HAP-1 (cell line): ENCODE measurements at regions not wholly inside any gene's neighbourhood (a gene's known extent, or its start where the extent isn't known, plus 50 kb on each side); places are given as distances from the start of the nearest gene placed in this dataset.

Experiments
- DNase-seq, 2 experiments: peaks; one replicate each; pipeline ENCODE4 v3.0.0-alpha.2; 2016 to 2020; ENCODE audit warnings: low spot score in 2 of 2
- H3K27me3 ChIP-seq: fragments of 250-450 bp; sonication (Bioruptor Pico); 2 replicates; pipeline ENCODE4 v1.5.1; 2020; ENCODE audit warnings: low read depth, mild to moderate bottlenecking, moderate library complexity
- H3K36me3 ChIP-seq: fragments of 250-450 bp; sonication (Bioruptor Pico); replicated peaks from 2 replicates; pipeline ENCODE4 v1.5.1; 2020; ENCODE audit warnings: mild to moderate bottlenecking
- H3K4me1 ChIP-seq: fragments of 250-450 bp; sonication (Bioruptor Pico); 2 replicates; pipeline ENCODE4 v1.5.1; 2020; ENCODE audit warnings: mild to moderate bottlenecking
- H3K4me3 ChIP-seq: fragments of 250-450 bp; sonication (Bioruptor Pico); 2 replicates; pipeline ENCODE4 v1.5.1; 2020; ENCODE audit warnings: mild to moderate bottlenecking, moderate library complexity
- H3K9me3 ChIP-seq: fragments of 250-450 bp; sonication (Bioruptor Pico); 2 replicates; pipeline ENCODE4 v1.5.1; 2020; ENCODE audit warnings: mild to moderate bottlenecking, moderate library complexity
- in situ Hi-C: fragments of 300-500 bp; cut with MboI; formaldehyde crosslinking; loops from 3 replicates; pipeline ENCODE4 v1.14.3; 2020; ENCODE audit warnings: low sequenced_read_pairs, inconsistent platforms, mixed read lengths

DNA sequence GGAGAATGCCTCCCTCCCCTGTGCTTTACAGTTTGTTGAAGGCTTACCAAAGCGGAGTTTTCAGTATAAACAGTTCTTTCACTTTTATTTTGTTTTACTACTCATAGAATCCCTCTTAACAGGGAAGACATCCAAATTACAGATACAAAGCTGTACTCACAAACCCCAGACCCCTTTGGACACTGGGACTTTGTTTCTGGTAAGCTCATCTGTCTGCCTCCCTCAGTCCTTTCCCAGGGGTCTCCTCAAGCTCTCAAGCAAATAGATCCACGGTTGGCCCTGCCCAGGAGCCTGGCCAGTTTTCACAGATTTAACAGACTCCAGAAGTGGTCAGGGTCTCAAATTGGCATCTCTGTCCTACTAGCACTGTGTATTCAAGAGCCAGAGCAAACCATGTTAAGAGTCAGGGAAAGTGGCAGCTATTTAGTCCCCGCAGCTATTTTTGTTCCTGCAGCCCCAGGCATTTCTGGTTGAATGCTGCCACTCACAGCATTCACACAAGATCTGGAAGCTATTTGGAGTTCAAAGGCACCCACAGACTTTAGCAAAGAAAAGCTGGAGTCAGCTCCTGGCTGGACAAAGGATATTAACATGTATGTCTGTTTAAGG is 54.2 kb downstream of the TMEM100 start:
- Histone ChIP-seq H3K9me3 (no peaks in the 10 kb centered on the region), H3K4me1 (no peaks in the 10 kb centered on the region), H3K27me3 (0 out of 2 replicates have a peak, but pooled peaks cover 3% of the 10 kb centered on the region), H3K4me3 (no peak overlapping the region), H3K36me3 (no peaks in the 10 kb centered on the region)
- DNase-seq: no peak
- in situ Hi-C loops: no loop called here

DNA sequence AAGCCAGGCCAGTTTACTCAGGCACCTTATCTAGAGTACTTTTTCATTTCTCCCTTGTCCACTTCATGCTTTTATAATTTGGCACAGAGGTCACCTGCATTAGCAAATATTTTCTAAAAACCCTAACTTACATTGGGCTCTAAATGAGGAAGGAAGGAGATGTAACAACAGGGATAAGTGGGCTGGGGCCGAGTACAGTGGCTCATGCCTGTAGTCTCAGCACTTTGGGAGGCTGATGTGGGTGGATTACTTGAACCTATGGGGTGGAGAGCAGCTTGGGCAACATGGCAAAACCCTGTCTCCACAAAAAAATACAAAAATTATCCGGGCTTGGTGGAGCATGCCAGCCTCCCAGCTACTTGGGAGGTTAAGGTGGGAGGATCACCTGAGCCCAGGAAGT is 55.9 kb downstream of the TMEM100 start:
- Histone ChIP-seq H3K4me1 (no peaks in the 10 kb centered on the region), H3K27me3 (0 out of 2 replicates have a peak, but pooled peaks cover 3% of the 10 kb centered on the region), H3K9me3 (no peaks in the 10 kb centered on the region), H3K4me3 (no peak overlapping the region), H3K36me3 (no peaks in the 10 kb centered on the region)
- in situ Hi-C loops: no loop called here
- DNase-seq: no peak

DNA sequence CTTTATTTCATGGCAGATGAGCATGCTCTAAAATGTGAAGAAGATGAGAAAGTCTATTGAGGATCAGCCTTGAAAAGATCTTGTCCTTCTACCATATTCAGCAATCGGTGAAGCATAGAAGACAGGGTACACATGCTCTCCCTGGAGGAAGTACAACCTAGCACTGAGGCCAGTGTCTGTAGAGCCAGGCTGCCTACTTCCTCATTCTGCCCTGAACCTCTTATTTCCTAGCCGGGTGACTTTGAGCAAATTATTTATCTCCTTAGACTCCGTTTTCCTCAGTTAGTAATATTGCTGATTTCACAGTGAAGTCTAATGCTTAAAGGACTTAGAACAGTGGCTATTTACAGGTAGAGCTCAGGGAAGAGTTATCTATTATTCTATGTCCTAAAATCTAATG is 58.4 kb downstream of the TMEM100 start:
- in situ Hi-C loops: no loop called here
- Histone ChIP-seq H3K9me3 (no peaks in the 10 kb centered on the region), H3K36me3 (no peaks in the 10 kb centered on the region), H3K4me3 (no peak overlapping the region), H3K27me3 (0 out of 2 replicates have a peak, but pooled peaks cover 9% of the 10 kb centered on the region), H3K4me1 (no peaks in the 10 kb centered on the region)
- no peak for DNase-seq

GRCh38 chr17:55663400-55663799 is 59.3 kb downstream of the TMEM100 start:
- H3K36me3 ChIP-seq: no peaks in the 10 kb centered on the region
- no peak for DNase-seq
- in situ Hi-C loops: no loop called here
- no peak overlapping the region for H3K4me3 ChIP-seq
- H3K4me1 ChIP-seq: no peaks in the 10 kb centered on the region
- H3K9me3 ChIP-seq: no peaks in the 10 kb centered on the region
- H3K27me3 ChIP-seq: 0 out of 2 replicates have a peak, but pooled peaks cover 9% of the 10 kb centered on the region

DNA sequence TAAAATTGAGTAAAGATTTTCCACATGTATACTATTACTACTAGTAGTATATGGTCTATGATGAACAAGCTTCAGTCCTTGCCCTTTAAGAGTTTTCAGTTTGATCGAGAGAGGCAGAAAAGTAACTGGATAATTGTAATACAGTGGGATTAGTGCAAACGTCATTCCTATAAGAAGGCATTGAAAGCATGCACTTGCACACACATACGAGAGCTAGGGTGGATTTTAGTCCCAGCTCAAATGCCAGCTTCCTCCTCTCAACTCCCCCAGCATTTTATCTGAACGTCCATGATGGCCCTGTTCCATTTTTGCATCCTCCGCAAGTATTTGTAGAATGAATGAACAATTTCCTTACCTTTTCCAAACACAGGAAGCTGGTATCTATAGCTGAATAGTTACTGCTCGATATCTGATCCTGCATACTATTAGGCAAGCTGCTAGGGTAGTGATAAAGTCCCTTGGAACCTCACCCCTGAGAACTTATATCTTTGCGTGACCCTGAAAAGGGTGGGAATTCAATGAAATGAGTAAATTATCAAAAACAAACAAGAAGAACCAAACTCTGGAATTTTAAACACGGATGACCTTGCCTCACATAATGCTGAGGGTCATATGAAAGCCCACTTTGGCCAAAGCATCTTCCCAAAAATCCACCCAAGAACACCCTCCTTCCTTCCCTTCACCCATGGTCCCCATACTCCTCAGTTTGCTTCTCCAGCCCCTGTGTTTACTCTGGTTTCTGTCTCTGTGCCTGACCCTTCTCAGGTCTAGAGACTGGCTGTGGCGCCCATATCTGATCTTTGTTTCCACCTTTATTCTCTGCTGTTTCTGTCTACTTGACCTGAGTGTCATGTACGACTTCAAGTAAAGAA is 60.5 kb downstream of the TMEM100 start:
- Histone ChIP-seq H3K9me3 (no peaks in the 10 kb centered on the region), H3K4me3 (no peak overlapping the region), H3K36me3 (no peaks in the 10 kb centered on the region), H3K4me1 (no peaks in the 10 kb centered on the region), H3K27me3 (0 out of 2 replicates have a peak, but pooled peaks cover 9% of the 10 kb centered on the region)
- DNase-seq: no peak
- in situ Hi-C loops: no loop called here

DNA sequence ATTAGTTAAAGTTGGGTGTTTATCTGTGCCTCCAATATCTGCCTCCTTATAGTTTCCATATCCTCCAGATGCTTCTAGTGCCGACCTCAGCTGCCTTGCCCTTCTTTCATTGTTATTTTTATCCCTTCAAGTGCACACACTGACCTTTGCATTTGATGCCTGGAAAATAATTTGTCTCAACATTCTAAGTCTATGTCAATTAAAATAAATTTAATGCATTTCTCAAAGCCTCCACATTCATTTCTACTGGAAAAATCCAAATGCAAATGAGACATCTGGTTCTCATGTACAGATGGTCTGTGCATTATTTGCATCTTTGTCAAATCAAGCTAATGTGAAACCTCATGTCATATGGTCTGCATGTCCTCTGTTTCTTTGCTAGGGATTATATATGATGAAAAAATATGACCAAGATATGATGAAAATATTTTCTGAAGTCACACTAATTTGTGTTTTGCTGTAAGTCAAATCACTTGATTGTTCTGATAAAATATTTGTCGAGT is 61.4 kb downstream of the TMEM100 start:
- Histone ChIP-seq H3K9me3 (no peaks in the 10 kb centered on the region), H3K36me3 (no peaks in the 10 kb centered on the region), H3K4me1 (no peaks in the 10 kb centered on the region), H3K27me3 (0 out of 2 replicates have a peak, but pooled peaks cover 9% of the 10 kb centered on the region), H3K4me3 (no peak overlapping the region)
- DNase-seq: no peak
- in situ Hi-C loops: no loop called here

- Histone ChIP-seq H3K27me3 (0 out of 2 replicates have a peak, but pooled peaks cover 9% of the 10 kb centered on the region), H3K9me3 (no peaks in the 10 kb centered on the region), H3K4me3 (no peak overlapping the region), H3K4me1 (no peaks in the 10 kb centered on the region), H3K36me3 (no peaks in the 10 kb centered on the region)
- in situ Hi-C loops: no loop called here
- DNase-seq: no peak
Measured at GRCh38 chr17:55660178-55660886, 62.3 kb downstream of the TMEM100 start.

DNA sequence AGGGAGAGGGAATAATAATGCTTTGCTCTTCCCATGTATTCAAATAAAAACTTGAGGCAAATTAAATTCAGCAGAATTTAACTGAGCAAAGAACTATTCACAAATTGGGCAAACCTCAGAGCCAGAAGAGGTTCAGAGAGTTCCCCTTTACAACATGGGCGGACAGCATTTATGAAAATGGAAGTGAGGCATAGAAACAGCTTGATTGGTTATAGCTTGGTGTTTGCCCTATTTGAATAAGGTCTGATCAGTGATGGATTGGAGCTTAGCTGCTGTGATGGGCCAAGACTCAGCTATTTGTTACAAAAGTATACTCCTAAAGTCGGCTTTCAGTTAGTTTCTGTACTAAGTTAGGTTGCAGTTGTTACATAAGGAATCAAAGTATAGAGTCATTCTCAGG is 63.0 kb downstream of the TMEM100 start:
- no peak for DNase-seq
- in situ Hi-C loops: no loop called here
- H3K36me3 ChIP-seq: no peaks in the 10 kb centered on the region
- no peaks in the 10 kb centered on the region for H3K9me3 ChIP-seq
- H3K27me3 ChIP-seq: 0 out of 2 replicates have a peak, but pooled peaks cover 8% of the 10 kb centered on the region
- no peaks in the 10 kb centered on the region for H3K4me1 ChIP-seq
- no peak overlapping the region for H3K4me3 ChIP-seq

DNA sequence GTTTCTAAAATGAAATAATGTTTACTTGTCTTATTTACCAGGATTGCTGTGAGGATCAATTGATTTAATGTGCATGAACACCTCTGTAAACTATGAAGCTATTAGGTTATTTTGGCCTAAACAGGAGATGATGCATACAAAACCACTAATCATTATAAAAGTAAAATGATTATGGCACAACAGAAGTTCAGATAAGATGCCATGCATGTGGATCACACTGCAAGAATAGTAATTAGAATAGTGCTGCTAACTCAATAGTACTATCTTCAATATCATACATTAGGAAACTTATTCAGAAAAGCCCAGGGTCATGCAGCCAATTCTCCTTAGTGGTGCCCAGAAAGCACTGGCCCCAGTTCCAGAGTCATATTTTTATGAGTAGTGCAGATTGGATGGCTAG is 66.9 kb downstream of the TMEM100 start:
- Histone ChIP-seq H3K4me1 (no peaks in the 10 kb centered on the region), H3K36me3 (no peaks in the 10 kb centered on the region), H3K4me3 (no peak overlapping the region), H3K27me3 (0 out of 2 replicates have a peak, but pooled peaks cover 6% of the 10 kb centered on the region), H3K9me3 (no peaks in the 10 kb centered on the region)
- in situ Hi-C loops: no loop called here
- DNase-seq: no peak

- Histone ChIP-seq H3K4me3 (no peak overlapping the region), H3K9me3 (no peaks in the 10 kb centered on the region), H3K4me1 (no peaks in the 10 kb centered on the region), H3K27me3 (peaks cover 5% of the 10 kb centered on the region; the same call in 1 of the 2 replicates), H3K36me3 (no peaks in the 10 kb centered on the region)
- in situ Hi-C loops: no loop called here
- DNase-seq: no peak
Measured at GRCh38 chr17:55654821-55655220, 67.8 kb downstream of the TMEM100 start.

GRCh38 chr17:55654022-55654421 is 68.6 kb downstream of the TMEM100 start:
- H3K4me1 ChIP-seq: no peaks in the 10 kb centered on the region
- peaks cover 2% of the 10 kb centered on the region; the same call in 1 of the 2 replicates for H3K27me3 ChIP-seq
- H3K4me3 ChIP-seq: no peak overlapping the region
- no peaks in the 10 kb centered on the region for H3K36me3 ChIP-seq
- DNase-seq: no peak
- in situ Hi-C loops: no loop called here
- no peaks in the 10 kb centered on the region for H3K9me3 ChIP-seq

DNA sequence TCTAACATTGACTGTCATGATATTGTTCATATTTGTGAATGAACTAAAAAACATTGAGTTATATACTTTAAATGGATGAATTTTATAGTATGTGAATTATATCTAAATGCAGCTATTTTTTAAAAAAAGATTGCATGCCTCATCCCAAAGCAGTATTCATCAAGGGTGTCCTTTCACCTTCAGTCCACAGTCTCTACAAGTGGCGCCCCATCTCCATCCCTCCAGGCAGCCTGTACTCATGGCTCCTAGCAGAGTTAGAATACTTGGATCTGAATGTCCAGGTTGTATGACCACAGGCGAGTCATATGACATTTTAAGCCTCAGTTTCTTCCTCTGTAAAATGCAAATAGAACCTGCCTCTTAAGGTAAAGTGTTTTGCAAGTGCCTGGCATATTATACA is 69.8 kb downstream of the TMEM100 start:
- no peak overlapping the region for H3K4me3 ChIP-seq
- H3K27me3 ChIP-seq: peaks cover 2% of the 10 kb centered on the region; the same call in 1 of the 2 replicates
- no peaks in the 10 kb centered on the region for H3K4me1 ChIP-seq
- in situ Hi-C loops: no loop called here
- no peaks in the 10 kb centered on the region for H3K9me3 ChIP-seq
- no peaks in the 10 kb centered on the region for H3K36me3 ChIP-seq
- DNase-seq: no peak

DNA sequence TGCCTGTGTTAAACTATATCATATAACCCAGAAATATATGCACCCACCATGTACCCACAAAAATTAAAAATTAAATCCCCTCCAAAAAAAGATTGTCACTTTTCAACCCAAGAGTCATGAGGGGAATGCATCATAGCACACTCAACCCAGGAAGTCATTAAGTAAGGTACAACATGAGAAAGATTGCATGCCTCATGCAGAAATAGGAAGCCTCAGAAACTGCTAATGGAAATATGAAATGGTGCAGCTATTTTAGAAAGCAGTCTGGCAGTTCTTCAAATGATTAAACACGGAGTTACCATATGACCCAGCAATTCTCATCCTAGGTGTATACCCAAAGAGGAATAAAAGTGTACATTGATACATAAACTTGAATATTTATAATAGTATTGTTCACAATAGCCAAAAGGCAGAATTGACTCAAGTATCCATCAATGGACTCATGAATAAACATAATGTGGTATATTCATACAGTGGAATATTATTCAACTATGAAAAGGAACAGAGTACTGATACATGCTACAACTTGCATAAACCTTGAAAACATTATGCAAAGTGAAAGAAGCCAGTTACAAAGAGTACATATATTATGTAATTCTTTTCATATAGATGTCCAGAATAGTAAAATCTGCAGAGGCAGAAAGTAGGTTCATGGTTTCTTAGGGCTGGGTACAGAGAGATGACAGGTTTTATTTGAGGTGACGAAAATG is 70.4 kb downstream of the TMEM100 start:
- in situ Hi-C loops: no loop called here
- H3K4me1 ChIP-seq: no peaks in the 10 kb centered on the region

More for the DNA sequence above, 70.4 kb downstream of the TMEM100 start:
- H3K9me3 ChIP-seq: no peaks in the 10 kb centered on the region
- no peak for DNase-seq
- no peak overlapping the region for H3K4me3 ChIP-seq
- peaks cover 2% of the 10 kb centered on the region; the same call in 1 of the 2 replicates for H3K27me3 ChIP-seq
- no peaks in the 10 kb centered on the region for H3K36me3 ChIP-seq
